Kidney (tissue), 13 donors: ENCODE measurements at regions not wholly inside any gene's neighbourhood (a gene's known extent, or its start where the extent isn't known, plus 50 kb on each side); places are given as distances from the start of the nearest gene placed in this dataset.

Experiments
- DNase-seq, 5 donors: peaks; one replicate each; pipeline ENCODE4 v3.0.0-alpha.2; 2013 to 2020
- FAIRE-seq: peaks from 2 replicates; lab custom pipeline; 2012; peaks lifted over from hg19 to GRCh38; lab: Jason Lieb, UNC
- H3K27ac ChIP-seq, 2 donors: one replicate each; pipeline ENCODE4 v1.7.0; 2013; ENCODE audit warnings: low read depth in 2 of 2, low read length in 2 of 2, inconsistent platforms in 1 of 2
- H3K27me3 ChIP-seq: one replicate; pipeline ENCODE4 v1.7.1; 2013; ENCODE audit warnings: low read length, inconsistent platforms; ENCODE audit not compliant: control insufficient read depth, insufficient read depth
- H3K36me3 ChIP-seq, 3 donors: one replicate each; pipeline versions ENCODE4 v1.7.0 to v1.7.1; 2013; ENCODE audit warnings: low read length in 3 of 3, control low read depth in 1 of 3, inconsistent platforms in 1 of 3; ENCODE audit not compliant: insufficient read depth in 3 of 3, control insufficient read depth in 2 of 3
- H3K4me1 ChIP-seq, 3 donors: one replicate each; pipeline versions ENCODE4 v1.7.0 to v1.7.1; 2013; ENCODE audit warnings: low read length in 3 of 3, inconsistent platforms in 1 of 3, low read depth in 1 of 3; ENCODE audit not compliant: control insufficient read depth in 2 of 3, insufficient read depth in 2 of 3
- H3K4me3 ChIP-seq, 3 donors: one replicate each; pipeline versions ENCODE4 v1.7.0 to v1.8.1; 2013; ENCODE audit warnings: low read length in 3 of 3, control low read depth in 1 of 3, inconsistent platforms in 1 of 3
- H3K9ac ChIP-seq, 3 donors: one replicate each; pipeline versions ENCODE4 v1.7.0 to v1.7.1; 2013; ENCODE audit warnings: low read length in 3 of 3, control low read depth in 1 of 3, inconsistent platforms in 1 of 3
- H3K9me3 ChIP-seq, 3 donors: one replicate each; pipeline versions ENCODE4 v1.7.0 to v1.7.1; 2013; ENCODE audit warnings: low read length in 3 of 3, control low read depth in 1 of 3, inconsistent platforms in 1 of 3; ENCODE audit not compliant: control insufficient read depth in 2 of 3, insufficient read depth in 1 of 3
- CTCF ChIP-seq: IDR thresholded peaks from 3 replicates; pipeline ENCODE4 v1.5.1; 2012; ENCODE audit warnings: mild to moderate bottlenecking, moderate library complexity, borderline replicate concordance; ENCODE audit not compliant: insufficient read depth; ENCODE audit errors: extremely low read depth
- intact Hi-C: fragments of 100-400 bp; cut with DNase I; formaldehyde crosslinking; loops from one replicate; pipeline ENCODE4 v1.11.1; 2022
- donor health status: control.
- donor health status: control.
- donor health status: control.
- donor health status: control.
- donor health status: control.
- donor health status: DM: yes; HTN: yes; CAD: no.
- donor health status: Normal renal cell carcinoma (clear cell type).

GRCh38 chr15:94561036-94561689 lies 329.8 kb downstream of the MCTP2 start:
- Histone ChIP-seq H3K36me3 (no peaks in the 10 kb centered on the region), H3K9ac (no peak overlapping the region), H3K27ac (no peak overlapping the region), H3K27me3 (no peaks in the 10 kb centered on the region), H3K4me1 (no peaks in the 10 kb centered on the region), H3K4me3 (no peak overlapping the region), H3K9me3 (no peaks in the 10 kb centered on the region)
- DNase-seq: no peak
- FAIRE-seq: no peak
- no peak for TF ChIP-seq CTCF
- intact Hi-C loops: no loop called here

GRCh38 chr15:94563456-94563855 lies 332.1 kb downstream of the MCTP2 start:
- H3K27ac ChIP-seq: no peak overlapping the region
- DNase-seq: no peak
- no peak for TF ChIP-seq CTCF
- H3K27me3 ChIP-seq: no peaks in the 10 kb centered on the region
- no peaks in the 10 kb centered on the region for H3K36me3 ChIP-seq
- intact Hi-C loops: no loop called here
- peak; percentile 73 for FAIRE-seq
- H3K4me1 ChIP-seq: no peaks in the 10 kb centered on the region
- H3K9ac ChIP-seq: no peak overlapping the region
- no peak overlapping the region for H3K4me3 ChIP-seq
- no peaks in the 10 kb centered on the region for H3K9me3 ChIP-seq

GRCh38 chr15:94576889-94577533 lies 345.6 kb downstream of the MCTP2 start:
- no peak overlapping the region for H3K4me3 ChIP-seq
- no peaks in the 10 kb centered on the region for H3K27me3 ChIP-seq
- FAIRE-seq: no peak
- DNase-seq: peak in 1 of 5 donors; percentile 13
- no peaks in the 10 kb centered on the region for H3K36me3 ChIP-seq
- H3K4me1 ChIP-seq: no peaks in the 10 kb centered on the region
- H3K9ac ChIP-seq: no peak overlapping the region
- intact Hi-C loops: no loop called here
- peak; percentile 37 for TF ChIP-seq CTCF
- H3K27ac ChIP-seq: no peak overlapping the region
- H3K9me3 ChIP-seq: no peaks in the 10 kb centered on the region
